ENCODE measurements at regions not wholly inside any gene's neighbourhood (a gene's known extent, or its start where the extent isn't known, plus 50 kb on each side); places are given as distances from the start of the nearest gene placed in this dataset.

- no peak for TF ChIP-seq POLR2AphosphoS5 (IDR thresholded peaks at IDR 0.05; ENCODE audit: borderline replicate concordance, low read depth, low read length)
- no peak for TF ChIP-seq EZH2 (IDR thresholded peaks at IDR 0.05)
These were observed 382.2 kb upstream of the KLHL1 start for GRCh38 chr13:70490320-70490935.

Measured in SK-N-MC (cell line).